GM19324 (cell line): ENCODE measurements at regions not wholly inside any gene's neighbourhood (a gene's known extent, or its start where the extent isn't known, plus 50 kb on each side); places are given as distances from the start of the nearest gene placed in this dataset.

Experiments used
- ATAC-seq: cut with Tn5 transposase; IDR thresholded peaks from one replicate; pipeline ENCODE4 v1.9.1; 2021; ENCODE audit warnings: mild to moderate bottlenecking, moderate library complexity; ENCODE audit not compliant: unreplicated experiment, low FRiP score

GRCh38 chr16:74100395-74101326, 196.0 kb upstream of the PSMD7 start:
- no peak for ATAC-seq

- no peak for ATAC-seq
These were observed 197.1 kb upstream of the PSMD7 start for GRCh38 chr16:74099530-74099929.

- no peak for ATAC-seq
These were observed 201.7 kb upstream of the PSMD7 start for GRCh38 chr16:74094962-74095361.

GRCh38 chr16:74094514-74094913, 202.1 kb upstream of the PSMD7 start:
- ATAC-seq, result peak; percentile 48

GRCh38 chr16:74092336-74092735, 204.3 kb upstream of the PSMD7 start:
- ATAC-seq, result no peak

GRCh38 chr16:74090871-74091270, 205.7 kb upstream of the PSMD7 start:
- ATAC-seq, result no peak

- no peak for ATAC-seq
These were observed 213.1 kb upstream of the PSMD7 start for GRCh38 chr16:74083541-74083940.

GRCh38 chr16:74080311-74080710, 216.3 kb upstream of the PSMD7 start:
- no peak for ATAC-seq

- peak; percentile 62 for ATAC-seq
These were observed 217.4 kb upstream of the PSMD7 start for GRCh38 chr16:74079232-74079586.

GRCh38 chr16:74078511-74079231, 217.9 kb upstream of the PSMD7 start:
- peak; percentile 53 for ATAC-seq

- ATAC-seq, result no peak
These were observed 220.0 kb upstream of the PSMD7 start for GRCh38 chr16:74076568-74076967.

- no peak for ATAC-seq
These were observed 221.2 kb upstream of the PSMD7 start for GRCh38 chr16:74075393-74075792.

- ATAC-seq, result no peak
These were observed 223.2 kb upstream of the PSMD7 start for GRCh38 chr16:74073456-74073855.

GRCh38 chr16:74071996-74072535, 224.5 kb upstream of the PSMD7 start:
- no peak for ATAC-seq

- ATAC-seq, result no peak
These were observed 226.4 kb upstream of the PSMD7 start for GRCh38 chr16:74070237-74070636.

- ATAC-seq, result no peak
These were observed 232.4 kb upstream of the PSMD7 start for GRCh38 chr16:74064120-74064735.

- no peak for ATAC-seq
These were observed 242.8 kb upstream of the PSMD7 start for GRCh38 chr16:74053826-74054225.

- no peak for ATAC-seq
These were observed 243.3 kb upstream of the PSMD7 start for GRCh38 chr16:74053312-74053711.

GRCh38 chr16:74052016-74052415, 244.6 kb upstream of the PSMD7 start:
- no peak for ATAC-seq

GRCh38 chr16:74049027-74049426, 247.6 kb upstream of the PSMD7 start:
- ATAC-seq, result no peak

- no peak for ATAC-seq
These were observed 250.1 kb upstream of the PSMD7 start for GRCh38 chr16:74046524-74046923.
